ENCODE measurements at regions not wholly inside any gene's neighbourhood (a gene's known extent, or its start where the extent isn't known, plus 50 kb on each side); places are given as distances from the start of the nearest gene placed in this dataset.
"Not testable (repeated sequence)": the region's sequence is repeated elsewhere in the genome, so short reads cannot be mapped to it uniquely, and the experiment has no call there.

- Mint-ChIP-seq H3K4me1 (ENCODE audit: low read depth) (no peaks in the 10 kb centered on the region), H3K36me3 (ENCODE audit: low read depth) (no peaks in the 10 kb centered on the region), H3K9me3 (ENCODE audit: insufficient read depth) (no peaks in the 10 kb centered on the region), H3K27me3 (ENCODE audit: low read depth) (no peaks in the 10 kb centered on the region), H3K27ac (no peak overlapping the region), H3K4me3 (no peak overlapping the region)
- DNase-seq, result no peak
- POLR2A ChIA-PET, result no interaction called here
- ATAC-seq, result no peak
- CTCF ChIA-PET, result no interaction called here
Measured at GRCh38 chr3:153897842-153898241, 223.3 kb upstream of the ARHGEF26 start.

GRCh38 chr3:153901152-153901551 lies 220.0 kb upstream of the ARHGEF26 start:
- Mint-ChIP-seq H3K27ac (no peak overlapping the region), H3K9me3 (ENCODE audit: insufficient read depth) (no peaks in the 10 kb centered on the region), H3K27me3 (ENCODE audit: low read depth) (no peaks in the 10 kb centered on the region), H3K4me1 (ENCODE audit: low read depth) (no peaks in the 10 kb centered on the region), H3K36me3 (ENCODE audit: low read depth) (no peaks in the 10 kb centered on the region), H3K4me3 (no peak overlapping the region)
- ChIA-PET CTCF (no interaction called here), POLR2A (no interaction called here)
- ATAC-seq (no peak), DNase-seq (no peak)

- no peaks in the 10 kb centered on the region for H3K36me3 Mint-ChIP-seq (ENCODE audit: low read depth)
- ChIA-PET POLR2A (no interaction called here), CTCF (no interaction called here)
- H3K4me1 Mint-ChIP-seq (ENCODE audit: low read depth), result no peaks in the 10 kb centered on the region
- ATAC-seq, result no peak
- H3K27me3 Mint-ChIP-seq (ENCODE audit: low read depth), result no peaks in the 10 kb centered on the region
- no peak for DNase-seq
- no peaks in the 10 kb centered on the region for H3K9me3 Mint-ChIP-seq (ENCODE audit: insufficient read depth)
- no peak overlapping the region for H3K27ac Mint-ChIP-seq
- H3K4me3 Mint-ChIP-seq, result no peak overlapping the region
Measured at GRCh38 chr3:153901991-153902390, 219.2 kb upstream of the ARHGEF26 start.

GRCh38 chr3:153903430-153903829 lies 217.8 kb upstream of the ARHGEF26 start:
- DNase-seq, result no peak
- H3K27ac Mint-ChIP-seq, result no peak overlapping the region
- no peaks in the 10 kb centered on the region for H3K4me1 Mint-ChIP-seq (ENCODE audit: low read depth)
- ChIA-PET CTCF (no interaction called here), POLR2A (no interaction called here)
- no peaks in the 10 kb centered on the region for H3K9me3 Mint-ChIP-seq (ENCODE audit: insufficient read depth)
- no peaks in the 10 kb centered on the region for H3K27me3 Mint-ChIP-seq (ENCODE audit: low read depth)
- H3K4me3 Mint-ChIP-seq, result no peak overlapping the region
- ATAC-seq, result no peak
- H3K36me3 Mint-ChIP-seq (ENCODE audit: low read depth), result no peaks in the 10 kb centered on the region

- no peak for DNase-seq
- no peaks in the 10 kb centered on the region for H3K27me3 Mint-ChIP-seq (ENCODE audit: low read depth)
- H3K4me1 Mint-ChIP-seq (ENCODE audit: low read depth), result no peaks in the 10 kb centered on the region
- ChIA-PET CTCF (no interaction called here), POLR2A (no interaction called here)
- H3K36me3 Mint-ChIP-seq (ENCODE audit: low read depth), result no peaks in the 10 kb centered on the region
- H3K4me3 Mint-ChIP-seq, result no peak overlapping the region
- no peak overlapping the region for H3K27ac Mint-ChIP-seq
- ATAC-seq, result no peak
- no peaks in the 10 kb centered on the region for H3K9me3 Mint-ChIP-seq (ENCODE audit: insufficient read depth)
Measured at GRCh38 chr3:153906366-153906765, 214.8 kb upstream of the ARHGEF26 start.

GRCh38 chr3:153910387-153910786 lies 210.8 kb upstream of the ARHGEF26 start:
- ATAC-seq (no peak), DNase-seq (no peak)
- CTCF ChIA-PET, result interaction anchor here (1.3 kb wide), 1 partner anchor 16 kb away, joined by 3 read pairs; no protein-coding TSS in a partner anchor
- Mint-ChIP-seq H3K4me3 (no peak overlapping the region), H3K27ac (no peak overlapping the region), H3K4me1 (ENCODE audit: low read depth) (no peaks in the 10 kb centered on the region), H3K36me3 (ENCODE audit: low read depth) (no peaks in the 10 kb centered on the region), H3K9me3 (ENCODE audit: insufficient read depth) (no peaks in the 10 kb centered on the region), H3K27me3 (ENCODE audit: low read depth) (no peaks in the 10 kb centered on the region)
- POLR2A ChIA-PET, result no interaction called here

GRCh38 chr3:153911116-153911515 lies 210.1 kb upstream of the ARHGEF26 start:
- POLR2A ChIA-PET, result no interaction called here
- H3K27ac Mint-ChIP-seq, result no peak overlapping the region
- H3K27me3 Mint-ChIP-seq (ENCODE audit: low read depth), result no peaks in the 10 kb centered on the region
- no peaks in the 10 kb centered on the region for H3K4me1 Mint-ChIP-seq (ENCODE audit: low read depth)
- no peaks in the 10 kb centered on the region for H3K36me3 Mint-ChIP-seq (ENCODE audit: low read depth)
- CTCF ChIA-PET, result interaction anchor here (1.3 kb wide), 1 partner anchor 15 kb away, joined by 3 read pairs; no protein-coding TSS in a partner anchor
- no peak overlapping the region for H3K4me3 Mint-ChIP-seq
- no peaks in the 10 kb centered on the region for H3K9me3 Mint-ChIP-seq (ENCODE audit: insufficient read depth)
- DNase-seq (no peak), ATAC-seq (no peak)

GRCh38 chr3:153919773-153920172 lies 201.4 kb upstream of the ARHGEF26 start:
- ChIA-PET POLR2A (no interaction called here), CTCF (no interaction called here)
- no peak overlapping the region for H3K27ac Mint-ChIP-seq
- H3K4me1 Mint-ChIP-seq (ENCODE audit: low read depth), result no peaks in the 10 kb centered on the region
- no peak overlapping the region for H3K4me3 Mint-ChIP-seq
- ATAC-seq (no peak), DNase-seq (no peak)
- no peaks in the 10 kb centered on the region for H3K27me3 Mint-ChIP-seq (ENCODE audit: low read depth)
- H3K36me3 Mint-ChIP-seq (ENCODE audit: low read depth), result no peaks in the 10 kb centered on the region
- no peaks in the 10 kb centered on the region for H3K9me3 Mint-ChIP-seq (ENCODE audit: insufficient read depth)

GRCh38 chr3:153921826-153922225 lies 199.4 kb upstream of the ARHGEF26 start:
- ChIA-PET POLR2A (no interaction called here), CTCF (no interaction called here)
- ATAC-seq (no peak), DNase-seq (no peak)
- H3K27me3 Mint-ChIP-seq (ENCODE audit: low read depth), result no peaks in the 10 kb centered on the region
- no peaks in the 10 kb centered on the region for H3K4me1 Mint-ChIP-seq (ENCODE audit: low read depth)
- no peaks in the 10 kb centered on the region for H3K9me3 Mint-ChIP-seq (ENCODE audit: insufficient read depth)
- H3K36me3 Mint-ChIP-seq (ENCODE audit: low read depth), result no peaks in the 10 kb centered on the region
- H3K4me3 Mint-ChIP-seq, result no peak overlapping the region
- no peak overlapping the region for H3K27ac Mint-ChIP-seq

GRCh38 chr3:153925841-153926514 lies 195.2 kb upstream of the ARHGEF26 start:
- H3K27me3 Mint-ChIP-seq (ENCODE audit: low read depth), result no peaks in the 10 kb centered on the region
- H3K4me1 Mint-ChIP-seq (ENCODE audit: low read depth), result no peaks in the 10 kb centered on the region
- ATAC-seq (no peak), DNase-seq (no peak)
- no peak overlapping the region for H3K27ac Mint-ChIP-seq
- H3K4me3 Mint-ChIP-seq, result no peak overlapping the region
- no peaks in the 10 kb centered on the region for H3K9me3 Mint-ChIP-seq (ENCODE audit: insufficient read depth)
- ChIA-PET POLR2A (no interaction called here), CTCF (interaction anchor here (0.9 kb wide), 1 partner anchor 15 kb away, joined by 3 read pairs; no protein-coding TSS in a partner anchor)
- no peaks in the 10 kb centered on the region for H3K36me3 Mint-ChIP-seq (ENCODE audit: low read depth)

GRCh38 chr3:153927107-153927506 lies 194.1 kb upstream of the ARHGEF26 start:
- no peak overlapping the region for H3K4me3 Mint-ChIP-seq
- H3K27ac Mint-ChIP-seq, result no peak overlapping the region
- H3K9me3 Mint-ChIP-seq (ENCODE audit: insufficient read depth), result no peaks in the 10 kb centered on the region
- no peaks in the 10 kb centered on the region for H3K4me1 Mint-ChIP-seq (ENCODE audit: low read depth)
- no peak for ATAC-seq
- CTCF ChIA-PET, result interaction anchor here (0.9 kb wide), 1 partner anchor 16 kb away, joined by 3 read pairs; no protein-coding TSS in a partner anchor
- DNase-seq, result no peak
- H3K27me3 Mint-ChIP-seq (ENCODE audit: low read depth), result no peaks in the 10 kb centered on the region
- H3K36me3 Mint-ChIP-seq (ENCODE audit: low read depth), result no peaks in the 10 kb centered on the region
- POLR2A ChIA-PET, result no interaction called here

- no peaks in the 10 kb centered on the region for H3K4me1 Mint-ChIP-seq (ENCODE audit: low read depth)
- DNase-seq, result no peak
- H3K4me3 Mint-ChIP-seq, result no peak overlapping the region
- ATAC-seq, result no peak
- H3K27me3 Mint-ChIP-seq (ENCODE audit: low read depth), result no peaks in the 10 kb centered on the region
- no peak overlapping the region for H3K27ac Mint-ChIP-seq
- ChIA-PET POLR2A (no interaction called here), CTCF (no interaction called here)
- no peaks in the 10 kb centered on the region for H3K36me3 Mint-ChIP-seq (ENCODE audit: low read depth)
- no peaks in the 10 kb centered on the region for H3K9me3 Mint-ChIP-seq (ENCODE audit: insufficient read depth)
Measured at GRCh38 chr3:153928851-153929250, 192.3 kb upstream of the ARHGEF26 start.

GRCh38 chr3:153933481-153933880 lies 187.7 kb upstream of the ARHGEF26 start:
- H3K4me1 Mint-ChIP-seq (ENCODE audit: low read depth); H3K36me3 Mint-ChIP-seq (ENCODE audit: low read depth); H3K9me3 Mint-ChIP-seq (ENCODE audit: insufficient read depth); H3K27me3 Mint-ChIP-seq (ENCODE audit: low read depth); CTCF ChIA-PET; ATAC-seq; DNase-seq; POLR2A ChIA-PET; H3K4me3 Mint-ChIP-seq; H3K27ac Mint-ChIP-seq: not testable (repeated sequence)

Data from activated CD8-positive, alpha-beta T cell treated with anti-CD3 and anti-CD28 coated beads, Interleukin-2, amount 10 ng/mL, durations not matched to agents 7 days and 5 days (primary cell).